ENCODE measurements at regions not wholly inside any gene's neighbourhood (a gene's known extent, or its start where the extent isn't known, plus 50 kb on each side); places are given as distances from the start of the nearest gene placed in this dataset.

DNA sequence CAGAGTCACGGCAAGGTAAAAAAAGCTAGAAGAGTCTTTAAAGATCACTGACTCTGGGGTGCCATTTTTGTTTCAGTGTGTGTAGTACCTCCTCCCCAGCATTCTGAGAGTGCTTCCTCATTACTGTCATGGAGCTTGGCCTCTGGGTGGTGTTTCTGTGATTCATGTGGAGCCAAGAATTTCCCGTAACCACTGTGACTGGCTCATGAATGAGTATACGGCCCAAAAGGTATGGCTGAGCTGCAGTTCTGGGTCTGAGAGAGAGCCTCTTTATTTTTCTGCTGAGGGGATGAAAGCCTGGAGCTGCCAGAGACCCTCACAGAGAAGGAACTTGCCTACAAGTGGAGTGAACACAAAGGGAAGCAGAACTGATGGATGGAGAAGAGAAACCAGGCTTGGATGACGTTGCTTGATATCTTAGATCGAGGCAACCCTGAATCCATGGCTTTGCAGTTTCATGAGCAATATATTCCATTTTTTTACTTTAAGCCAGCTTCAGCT lies 85.6 kb downstream of the PTTG1 start:
- TF ChIP-seq, protein P1, sequence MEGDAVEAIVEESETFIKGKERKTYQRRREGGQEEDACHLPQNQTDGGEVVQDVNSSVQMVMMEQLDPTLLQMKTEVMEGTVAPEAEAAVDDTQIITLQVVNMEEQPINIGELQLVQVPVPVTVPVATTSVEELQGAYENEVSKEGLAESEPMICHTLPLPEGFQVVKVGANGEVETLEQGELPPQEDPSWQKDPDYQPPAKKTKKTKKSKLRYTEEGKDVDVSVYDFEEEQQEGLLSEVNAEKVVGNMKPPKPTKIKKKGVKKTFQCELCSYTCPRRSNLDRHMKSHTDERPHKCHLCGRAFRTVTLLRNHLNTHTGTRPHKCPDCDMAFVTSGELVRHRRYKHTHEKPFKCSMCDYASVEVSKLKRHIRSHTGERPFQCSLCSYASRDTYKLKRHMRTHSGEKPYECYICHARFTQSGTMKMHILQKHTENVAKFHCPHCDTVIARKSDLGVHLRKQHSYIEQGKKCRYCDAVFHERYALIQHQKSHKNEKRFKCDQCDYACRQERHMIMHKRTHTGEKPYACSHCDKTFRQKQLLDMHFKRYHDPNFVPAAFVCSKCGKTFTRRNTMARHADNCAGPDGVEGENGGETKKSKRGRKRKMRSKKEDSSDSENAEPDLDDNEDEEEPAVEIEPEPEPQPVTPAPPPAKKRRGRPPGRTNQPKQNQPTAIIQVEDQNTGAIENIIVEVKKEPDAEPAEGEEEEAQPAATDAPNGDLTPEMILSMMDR (IDR thresholded peaks at IDR 0.05; ENCODE audit: insufficient read depth, low read length), result no peak
- peak; percentile 63 for DNase-seq (ENCODE audit: low read depth)
- no peak overlapping the region for H3K4me3 ChIP-seq (ENCODE audit: low read depth, low read length)

- TF ChIP-seq, protein P1 (IDR thresholded peaks at IDR 0.05; ENCODE audit: insufficient read depth, low read length), result peak; percentile 75
- peak; percentile 97 for DNase-seq (ENCODE audit: low read depth)
Observed at GRCh38 chr5:160508780-160509361, 87.2 kb downstream of the PTTG1 start.

GRCh38 chr5:160511280-160511929 lies 89.8 kb downstream of the PTTG1 start:
- TF ChIP-seq, protein P1 (IDR thresholded peaks at IDR 0.05; ENCODE audit: insufficient read depth, low read length), result no peak
- no peak overlapping the region for H3K4me3 ChIP-seq (ENCODE audit: low read depth, low read length)
- DNase-seq (ENCODE audit: low read depth), result no peak

More at GRCh38 chr5:160508780-160509361, 87.2 kb downstream of the PTTG1 start:
- H3K4me3 ChIP-seq (ENCODE audit: low read depth, low read length), result no peak overlapping the region
